NB4 (cell line): ENCODE measurements at regions not wholly inside any gene's neighbourhood (a gene's known extent, or its start where the extent isn't known, plus 50 kb on each side); places are given as distances from the start of the nearest gene placed in this dataset.

ENCODE experiments used
- DNase-seq: peaks from one replicate; pipeline ENCODE4 v3.0.0; 2010; ENCODE audit warnings: low read depth
- H3K4me3 ChIP-seq: one replicate; pipeline ENCODE4 v1.5.1; 2011; ENCODE audit warnings: mild to moderate bottlenecking, low read depth, low read length, moderate library complexity
- MYC ChIP-seq: IDR thresholded peaks from 2 replicates; pipeline ENCODE4 v1.6.1; 2011; ENCODE audit warnings: low read depth, low read length
- POLR2A ChIP-seq: IDR thresholded peaks from 2 replicates; pipeline ENCODE4 v1.6.1; 2011; ENCODE audit warnings: mild to moderate bottlenecking; ENCODE audit not compliant: insufficient read length; ENCODE audit errors: extremely low read depth
- TF ChIP-seq, protein P1 (sequence below): IDR thresholded peaks from one replicate; pipeline ENCODE4 v1.5.1; 2012; ENCODE audit warnings: low read depth, low read length
- TF ChIP-seq, protein P2 (sequence below): IDR thresholded peaks from 2 replicates; pipeline ENCODE4 v1.6.1; 2011; ENCODE audit warnings: low read depth, low read length

DNA sequence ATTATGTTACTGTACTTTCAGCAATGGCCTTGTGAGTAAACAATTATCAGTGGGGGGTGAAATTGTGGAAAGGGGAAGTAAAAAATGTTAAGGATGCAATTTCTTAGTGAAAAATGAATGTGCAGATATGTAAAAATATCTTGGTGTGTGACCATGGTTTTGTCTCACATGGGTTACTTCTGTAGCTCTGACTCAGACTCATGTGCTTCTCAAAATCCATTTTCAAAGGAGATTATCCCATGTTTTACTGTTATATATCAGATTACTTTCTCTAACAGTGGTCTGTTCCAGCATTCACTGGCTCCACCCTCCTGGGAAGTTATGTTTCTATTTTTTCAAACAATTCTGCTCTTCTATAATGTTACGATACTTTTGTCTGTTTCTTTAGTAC lies 298.2 kb upstream of the COL3A1 start:
- DNase-seq, result no peak
- no peak overlapping the region for H3K4me3 ChIP-seq
- TF ChIP-seq MYC (no peak), POLR2A (no peak)
- TF ChIP-seq, protein P1, sequence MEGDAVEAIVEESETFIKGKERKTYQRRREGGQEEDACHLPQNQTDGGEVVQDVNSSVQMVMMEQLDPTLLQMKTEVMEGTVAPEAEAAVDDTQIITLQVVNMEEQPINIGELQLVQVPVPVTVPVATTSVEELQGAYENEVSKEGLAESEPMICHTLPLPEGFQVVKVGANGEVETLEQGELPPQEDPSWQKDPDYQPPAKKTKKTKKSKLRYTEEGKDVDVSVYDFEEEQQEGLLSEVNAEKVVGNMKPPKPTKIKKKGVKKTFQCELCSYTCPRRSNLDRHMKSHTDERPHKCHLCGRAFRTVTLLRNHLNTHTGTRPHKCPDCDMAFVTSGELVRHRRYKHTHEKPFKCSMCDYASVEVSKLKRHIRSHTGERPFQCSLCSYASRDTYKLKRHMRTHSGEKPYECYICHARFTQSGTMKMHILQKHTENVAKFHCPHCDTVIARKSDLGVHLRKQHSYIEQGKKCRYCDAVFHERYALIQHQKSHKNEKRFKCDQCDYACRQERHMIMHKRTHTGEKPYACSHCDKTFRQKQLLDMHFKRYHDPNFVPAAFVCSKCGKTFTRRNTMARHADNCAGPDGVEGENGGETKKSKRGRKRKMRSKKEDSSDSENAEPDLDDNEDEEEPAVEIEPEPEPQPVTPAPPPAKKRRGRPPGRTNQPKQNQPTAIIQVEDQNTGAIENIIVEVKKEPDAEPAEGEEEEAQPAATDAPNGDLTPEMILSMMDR, result no peak
- TF ChIP-seq, protein P2, sequence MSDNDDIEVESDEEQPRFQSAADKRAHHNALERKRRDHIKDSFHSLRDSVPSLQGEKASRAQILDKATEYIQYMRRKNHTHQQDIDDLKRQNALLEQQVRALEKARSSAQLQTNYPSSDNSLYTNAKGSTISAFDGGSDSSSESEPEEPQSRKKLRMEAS, result no peak

DNA sequence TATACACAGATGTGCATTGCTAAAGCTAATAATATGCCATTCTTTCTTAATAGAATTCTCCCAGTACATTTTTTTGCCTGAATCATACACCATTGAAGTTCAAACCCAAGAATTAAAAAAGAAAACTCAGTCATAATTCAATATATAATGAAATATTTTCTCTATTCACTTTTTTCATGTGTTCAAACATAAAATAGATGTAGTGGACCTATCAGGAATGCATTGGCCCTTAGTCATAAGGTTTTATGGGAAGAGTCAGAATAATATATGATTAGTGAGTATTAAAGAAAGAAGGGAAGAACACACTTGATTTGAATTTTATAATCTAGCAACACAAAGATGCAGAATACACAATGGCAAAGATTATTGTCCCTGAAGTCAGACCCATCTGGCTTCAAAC lies 297.0 kb upstream of the COL3A1 start:
- no peak for TF ChIP-seq POLR2A
- no peak for TF ChIP-seq MYC
- TF ChIP-seq, protein P2, result no peak
- TF ChIP-seq, protein P1, result no peak
- DNase-seq, result no peak
- H3K4me3 ChIP-seq, result no peak overlapping the region

DNA sequence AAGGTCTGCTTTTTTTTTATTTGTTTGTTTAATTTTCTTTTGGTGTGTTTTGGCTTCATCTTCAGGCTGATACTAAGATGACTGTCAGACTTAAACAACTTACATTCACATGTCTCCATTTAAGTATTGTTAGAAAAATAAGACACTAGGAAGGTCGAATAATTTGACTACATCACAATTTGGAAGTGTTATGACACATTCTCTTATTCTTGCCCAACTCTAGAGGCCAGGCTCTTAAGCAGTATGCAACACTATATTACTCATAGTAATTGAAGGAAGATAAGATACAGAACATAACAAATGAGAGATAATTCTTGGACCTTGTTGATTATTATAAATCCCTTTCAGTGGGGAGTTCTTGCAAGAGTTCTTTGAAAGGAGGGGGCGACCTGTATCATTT lies 295.3 kb upstream of the COL3A1 start:
- H3K4me3 ChIP-seq, result no peak overlapping the region
- TF ChIP-seq, protein P1, result no peak
- TF ChIP-seq MYC (no peak), POLR2A (no peak)
- TF ChIP-seq, protein P2, result no peak
- peak; percentile 5 for DNase-seq

DNA sequence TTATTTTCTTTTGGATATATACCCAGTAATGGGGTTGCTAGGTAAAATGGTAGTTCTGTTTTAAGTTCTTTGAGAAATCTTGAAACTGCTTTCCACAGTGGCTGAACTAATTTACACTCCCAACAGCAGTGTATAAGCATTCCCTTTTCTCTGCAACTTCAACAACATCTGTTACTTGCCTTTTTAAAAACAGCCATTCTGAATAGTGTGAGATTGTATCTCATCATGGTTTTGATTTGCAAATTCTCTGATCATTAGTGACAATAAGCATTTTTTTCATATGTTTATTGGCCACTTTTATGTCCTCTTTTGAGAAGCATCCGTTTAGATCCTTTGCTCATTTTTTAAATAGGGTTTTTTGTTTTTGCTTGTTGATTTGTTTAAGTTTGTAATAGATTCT lies 291.3 kb upstream of the COL3A1 start:
- DNase-seq, result no peak
- no peak overlapping the region for H3K4me3 ChIP-seq
- TF ChIP-seq, protein P2, result no peak
- TF ChIP-seq MYC, result no peak
- TF ChIP-seq POLR2A, result no peak
- TF ChIP-seq, protein P1, result no peak

DNA sequence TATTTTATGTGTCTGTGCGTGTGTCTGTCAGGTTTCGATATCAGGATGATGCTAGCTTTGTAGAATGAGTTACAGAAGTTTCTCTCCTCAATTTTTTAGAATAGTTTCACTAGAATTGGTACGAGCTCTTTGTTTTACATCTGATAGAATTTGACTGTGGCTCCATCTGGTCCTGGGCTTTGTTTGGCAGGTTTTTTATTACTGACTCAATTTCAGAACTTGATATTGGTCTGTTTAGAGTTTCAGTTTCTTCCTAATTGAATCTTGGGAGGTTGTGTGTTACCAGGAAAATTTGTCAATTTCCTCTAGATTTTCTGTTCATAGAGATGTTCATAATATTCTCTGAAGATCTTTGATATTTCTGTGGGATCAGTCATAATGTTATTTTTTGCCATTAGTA lies 289.4 kb upstream of the COL3A1 start:
- DNase-seq, result no peak
- no peak overlapping the region for H3K4me3 ChIP-seq
- TF ChIP-seq MYC (no peak), POLR2A (no peak)
- TF ChIP-seq, protein P1, result no peak
- TF ChIP-seq, protein P2, result no peak

DNA sequence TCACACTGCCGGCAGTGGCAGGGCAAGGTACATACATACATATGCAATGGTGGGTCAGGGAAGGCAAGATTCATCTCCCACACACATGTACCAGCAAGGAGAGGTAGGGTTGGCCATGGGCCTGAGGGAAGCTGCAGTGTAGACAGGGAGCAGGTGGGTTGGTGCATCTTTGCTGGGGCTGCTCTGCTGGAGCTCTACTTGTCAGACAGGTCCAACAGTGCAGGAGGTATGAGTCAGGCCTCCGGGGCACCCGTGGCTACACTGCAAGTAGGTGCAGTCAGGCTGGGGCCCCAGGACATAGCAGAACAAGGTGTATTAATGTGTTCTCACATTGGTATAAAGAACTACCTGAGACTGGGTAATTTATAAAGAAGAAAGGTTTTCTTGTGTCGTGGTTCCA lies 281.1 kb upstream of the COL3A1 start:
- TF ChIP-seq, protein P1, result no peak
- TF ChIP-seq, protein P2, result no peak
- no peak for TF ChIP-seq POLR2A
- no peak for TF ChIP-seq MYC
- no peak overlapping the region for H3K4me3 ChIP-seq
- DNase-seq, result no peak
